Right atrium auricular region (tissue), 2 donors: ENCODE measurements at regions not wholly inside any gene's neighbourhood (a gene's known extent, or its start where the extent isn't known, plus 50 kb on each side); places are given as distances from the start of the nearest gene placed in this dataset.

Experiments
- DNase-seq: peaks from one replicate; pipeline ENCODE4 v3.0.0-alpha.2; 2019; ENCODE audit warnings: low spot score
- H3K27ac ChIP-seq, 2 donors: fragments of 200-600 bp; sonication (generic); 1 replicate in 1 of 2; 2 replicates in 1 of 2; pipeline ENCODE4 v1.5.1; 2016 to 2019
- H3K27me3 ChIP-seq, 2 donors: fragments of 200-600 bp; sonication (generic); one replicate each; pipeline versions ENCODE4 v1.5.1 to v1.6.0; 2017 to 2019
- H3K36me3 ChIP-seq: fragments of 200-600 bp; sonication (generic); one replicate; pipeline ENCODE4 v1.5.1; 2016
- H3K4me1 ChIP-seq, 2 donors: fragments of 200-600 bp; sonication (generic); one replicate each; pipeline versions ENCODE4 v1.5.1 to v1.6.0; 2017 to 2019
- H3K4me3 ChIP-seq, 2 donors: fragments of 200-600 bp; sonication (generic); 1 replicate in 1 of 2; 2 replicates in 1 of 2; pipeline ENCODE4 v1.5.1; 2017 to 2019; ENCODE audit warnings: mild to moderate bottlenecking in 1 of 2, moderate library complexity in 1 of 2
- H3K9me3 ChIP-seq, 2 donors: fragments of 200-600 bp; sonication (generic); one replicate each; pipeline ENCODE4 v1.5.1; 2019
- CTCF ChIP-seq, 2 donors: fragments of 200-600 bp; sonication (generic); IDR thresholded peaks; one replicate each; pipeline ENCODE4 v1.5.1; 2019; ENCODE audit warnings: antibody characterized with exemption in 2 of 2

- H3K27me3 ChIP-seq: no peaks in the 10 kb centered on the region
- DNase-seq: no peak
- no peaks in the 10 kb centered on the region for H3K36me3 ChIP-seq
- H3K4me1 ChIP-seq: no peaks in the 10 kb centered on the region
- TF ChIP-seq CTCF (IDR thresholded peaks at IDR 0.05): no peak
- H3K27ac ChIP-seq: no peak overlapping the region
- no peak overlapping the region for H3K4me3 ChIP-seq
- H3K9me3 ChIP-seq: no peaks in the 10 kb centered on the region
Observed at GRCh38 chr2:160735696-160736095, 242.1 kb upstream of the RBMS1 start.

- DNase-seq: no peak
- Histone ChIP-seq H3K9me3 (no peaks in the 10 kb centered on the region), H3K4me3 (no peak overlapping the region), H3K27me3 (no peaks in the 10 kb centered on the region), H3K27ac (no peak overlapping the region), H3K4me1 (no peaks in the 10 kb centered on the region), H3K36me3 (no peaks in the 10 kb centered on the region)
- no peak for TF ChIP-seq CTCF (IDR thresholded peaks at IDR 0.05)
Observed at GRCh38 chr2:160736148-160737028, 242.8 kb upstream of the RBMS1 start.

GRCh38 chr2:160737247-160737646, 243.6 kb upstream of the RBMS1 start:
- no peak overlapping the region for H3K4me3 ChIP-seq
- H3K36me3 ChIP-seq: no peaks in the 10 kb centered on the region
- no peak overlapping the region for H3K27ac ChIP-seq
- peaks cover 0 to 5% of the 10 kb centered on the region in 2 donors for H3K4me1 ChIP-seq
- no peak for TF ChIP-seq CTCF (IDR thresholded peaks at IDR 0.05)
- DNase-seq: no peak
- no peaks in the 10 kb centered on the region for H3K9me3 ChIP-seq
- no peaks in the 10 kb centered on the region for H3K27me3 ChIP-seq

GRCh38 chr2:160741271-160741670, 247.7 kb upstream of the RBMS1 start:
- Histone ChIP-seq H3K4me1 (peaks cover 0 to 5% of the 10 kb centered on the region in 2 donors), H3K4me3 (no peak overlapping the region), H3K27me3 (no peaks in the 10 kb centered on the region), H3K9me3 (no peaks in the 10 kb centered on the region), H3K27ac (no peak overlapping the region), H3K36me3 (no peaks in the 10 kb centered on the region)
- no peak for DNase-seq
- TF ChIP-seq CTCF (IDR thresholded peaks at IDR 0.05): no peak

- Histone ChIP-seq H3K4me1 (peaks cover 0 to 5% of the 10 kb centered on the region in 2 donors), H3K36me3 (no peaks in the 10 kb centered on the region), H3K27ac (no peak overlapping the region), H3K9me3 (no peaks in the 10 kb centered on the region), H3K27me3 (no peaks in the 10 kb centered on the region), H3K4me3 (no peak overlapping the region)
- no peak for DNase-seq
- TF ChIP-seq CTCF (IDR thresholded peaks at IDR 0.05): no peak
Observed at GRCh38 chr2:160741815-160742214, 248.2 kb upstream of the RBMS1 start.

GRCh38 chr2:160742667-160743066, 249.1 kb upstream of the RBMS1 start:
- Histone ChIP-seq H3K27me3 (no peaks in the 10 kb centered on the region), H3K4me3 (no peak overlapping the region), H3K9me3 (no peaks in the 10 kb centered on the region), H3K4me1 (peaks cover 0 to 5% of the 10 kb centered on the region in 2 donors), H3K36me3 (no peaks in the 10 kb centered on the region), H3K27ac (no peak overlapping the region)
- no peak for DNase-seq
- no peak for TF ChIP-seq CTCF (IDR thresholded peaks at IDR 0.05)
